Lower leg skin (tissue), 4 donors: ENCODE measurements at regions not wholly inside any gene's neighbourhood (a gene's known extent, or its start where the extent isn't known, plus 50 kb on each side); places are given as distances from the start of the nearest gene placed in this dataset.

Experiments
- DNase-seq, 2 donors: peaks; one replicate each; pipeline ENCODE4 v3.0.0-alpha.2; 2019; ENCODE audit warnings: low spot score in 2 of 2
- H3K4me3 ChIP-seq: fragments of 200-600 bp; sonication (generic); 2 replicates; pipeline ENCODE4 v1.5.1; 2017; ENCODE audit warnings: mild to moderate bottlenecking, low read depth; ENCODE audit not compliant: poor library complexity, severe bottlenecking
- POLR2A ChIP-seq, 2 donors: fragments of 450-650 bp; IDR thresholded peaks; one replicate each; pipeline ENCODE4 v1.6.1; 2016 to 2017; ENCODE audit warnings: antibody characterized with exemption in 2 of 2, mild to moderate bottlenecking in 1 of 2, moderate library complexity in 1 of 2
- WGBS, 2 donors: methylation state at CpG; one replicate each; pipeline ENCODE4 v1.1.5; 2018; 5-methylcytosine and 5-hydroxymethylcytosine counted together
- intact Hi-C: fragments of 100-400 bp; cut with DNase I; formaldehyde crosslinking; loops from one replicate; pipeline ENCODE4 v1.15.0; 2023; ENCODE audit warnings: low total_unique reads
- TF ChIP-seq, protein P1 (sequence below), 3 donors: fragments of 450-650 bp; IDR thresholded peaks; one replicate each; pipeline ENCODE4 v1.5.1; 2016; ENCODE audit warnings: antibody characterized with exemption in 3 of 3, mild to moderate bottlenecking in 3 of 3, moderate library complexity in 2 of 3

DNA sequence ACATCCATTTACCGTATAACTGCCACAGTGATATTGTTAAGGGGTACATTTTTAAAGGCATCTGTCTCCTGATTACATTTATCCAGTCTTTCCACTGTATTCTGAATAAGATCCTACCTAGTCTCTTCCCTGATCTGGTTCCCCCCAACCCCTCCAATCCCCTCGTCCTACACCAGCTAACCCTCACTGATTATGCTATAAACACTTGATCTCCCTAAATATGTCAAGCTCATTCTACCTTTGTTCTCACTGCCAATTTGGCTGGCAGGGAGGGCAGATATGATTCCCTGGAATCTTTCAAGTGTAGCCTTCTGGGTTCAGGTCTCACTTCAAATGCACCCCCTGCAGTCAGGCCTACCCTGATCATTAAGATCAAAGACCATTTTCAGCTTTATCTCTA lies 1379.8 kb upstream of the MIR17HG start:
- 73 to 74% methylated on average over 2 of the region's 2 CpGs for WGBS, 2 donors
- intact Hi-C loops = no loop called here
- TF ChIP-seq, protein P1, sequence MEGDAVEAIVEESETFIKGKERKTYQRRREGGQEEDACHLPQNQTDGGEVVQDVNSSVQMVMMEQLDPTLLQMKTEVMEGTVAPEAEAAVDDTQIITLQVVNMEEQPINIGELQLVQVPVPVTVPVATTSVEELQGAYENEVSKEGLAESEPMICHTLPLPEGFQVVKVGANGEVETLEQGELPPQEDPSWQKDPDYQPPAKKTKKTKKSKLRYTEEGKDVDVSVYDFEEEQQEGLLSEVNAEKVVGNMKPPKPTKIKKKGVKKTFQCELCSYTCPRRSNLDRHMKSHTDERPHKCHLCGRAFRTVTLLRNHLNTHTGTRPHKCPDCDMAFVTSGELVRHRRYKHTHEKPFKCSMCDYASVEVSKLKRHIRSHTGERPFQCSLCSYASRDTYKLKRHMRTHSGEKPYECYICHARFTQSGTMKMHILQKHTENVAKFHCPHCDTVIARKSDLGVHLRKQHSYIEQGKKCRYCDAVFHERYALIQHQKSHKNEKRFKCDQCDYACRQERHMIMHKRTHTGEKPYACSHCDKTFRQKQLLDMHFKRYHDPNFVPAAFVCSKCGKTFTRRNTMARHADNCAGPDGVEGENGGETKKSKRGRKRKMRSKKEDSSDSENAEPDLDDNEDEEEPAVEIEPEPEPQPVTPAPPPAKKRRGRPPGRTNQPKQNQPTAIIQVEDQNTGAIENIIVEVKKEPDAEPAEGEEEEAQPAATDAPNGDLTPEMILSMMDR (IDR thresholded peaks at IDR 0.05) = no peak
- TF ChIP-seq POLR2A (IDR thresholded peaks at IDR 0.05) = no peak
- DNase-seq = no peak
- H3K4me3 ChIP-seq = no peak overlapping the region

DNA sequence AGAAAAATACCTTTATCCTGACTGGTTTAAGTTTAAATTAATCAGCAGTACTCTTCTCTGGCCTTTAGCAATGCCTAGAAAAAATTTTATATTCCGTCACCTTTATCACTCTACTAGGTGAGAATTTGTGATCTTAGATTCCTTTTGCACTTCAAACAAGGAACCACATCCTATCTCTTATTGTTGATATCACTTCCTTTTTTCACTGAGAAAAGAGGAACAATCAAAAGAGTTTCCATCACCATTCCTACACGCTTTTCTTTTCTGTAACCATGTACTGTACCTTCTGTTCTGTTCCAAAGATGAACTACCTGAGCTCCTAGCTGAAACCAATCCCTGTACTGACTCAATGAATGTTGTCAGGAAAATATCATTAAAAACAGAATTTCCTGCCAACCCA lies 1379.0 kb upstream of the MIR17HG start:
- intact Hi-C loops = no loop called here
- no peak for DNase-seq
- WGBS, 2 donors = 41 to 44% methylated on average over 2 of the region's 2 CpGs
- no peak overlapping the region for H3K4me3 ChIP-seq
- TF ChIP-seq, protein P1 (IDR thresholded peaks at IDR 0.05) = no peak
- TF ChIP-seq POLR2A (IDR thresholded peaks at IDR 0.05) = no peak

DNA sequence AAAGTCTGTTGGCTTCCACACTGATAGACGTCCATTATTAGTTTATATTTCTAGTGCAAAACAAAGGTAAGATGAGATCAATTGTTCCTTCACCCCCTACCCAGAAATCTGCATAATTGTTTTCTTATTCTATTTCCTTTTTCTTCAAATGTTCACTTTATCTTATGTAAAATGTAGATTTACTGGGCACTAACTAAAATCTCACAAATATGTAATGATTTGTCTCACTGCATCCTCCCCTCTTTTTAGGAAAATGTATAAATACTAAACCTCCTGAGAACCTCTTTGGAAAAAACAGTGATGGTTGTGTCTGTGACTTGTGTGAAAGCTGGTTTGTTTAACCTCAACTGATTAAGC lies 1377.2 kb upstream of the MIR17HG start:
- intact Hi-C loops = no loop called here
- DNase-seq = no peak
- WGBS, 2 donors = 61 to 71% methylated on average over 1 of the region's 1 CpG
- no peak overlapping the region for H3K4me3 ChIP-seq
- TF ChIP-seq, protein P1 (IDR thresholded peaks at IDR 0.05) = no peak
- no peak for TF ChIP-seq POLR2A (IDR thresholded peaks at IDR 0.05)

DNA sequence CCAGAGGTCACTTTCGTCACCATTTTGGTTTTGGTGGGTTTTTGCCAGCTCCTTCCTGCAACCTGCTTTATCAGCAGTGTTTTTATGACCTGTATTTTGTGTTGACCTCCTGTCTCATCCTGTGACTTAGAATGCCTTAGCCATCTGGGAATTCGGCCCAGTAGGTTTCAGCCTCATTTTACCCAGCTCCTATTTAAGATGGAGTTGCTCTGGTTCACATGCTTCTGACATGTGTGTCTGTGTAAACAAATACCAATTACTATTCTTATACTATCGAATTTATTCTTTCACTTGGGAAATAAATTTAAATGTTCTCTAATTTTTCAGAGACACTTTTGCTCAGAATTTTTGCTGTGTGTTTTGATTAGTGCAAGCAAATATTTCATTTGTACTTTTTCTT lies 1370.3 kb upstream of the MIR17HG start:
- no peak for DNase-seq
- 79 to 83% methylated on average over 3 of the region's 3 CpGs for WGBS, 2 donors
- no peak overlapping the region for H3K4me3 ChIP-seq

DNA sequence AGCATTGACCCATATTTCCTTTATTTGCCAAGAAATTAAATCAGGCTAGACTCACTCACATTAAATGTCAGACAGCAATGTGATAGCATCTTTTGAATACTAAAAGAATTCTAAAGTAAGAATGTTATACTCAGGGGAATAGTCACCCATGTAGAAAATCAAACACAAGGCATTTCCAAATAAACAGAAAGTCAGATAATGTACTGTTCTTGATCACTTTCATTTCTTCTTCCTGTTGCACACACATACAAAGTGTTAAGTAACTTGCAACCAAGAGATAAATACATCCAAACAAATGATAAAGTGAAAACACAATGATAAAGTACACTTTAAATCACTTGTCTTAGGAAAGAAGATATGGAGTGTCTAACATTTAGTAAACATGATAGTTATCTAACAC lies 1366.6 kb upstream of the MIR17HG start:
- H3K4me3 ChIP-seq = no peak overlapping the region
- TF ChIP-seq POLR2A (IDR thresholded peaks at IDR 0.05) = no peak
- TF ChIP-seq, protein P1 (IDR thresholded peaks at IDR 0.05) = no peak
- intact Hi-C loops = no loop called here
- no peak for DNase-seq

More for the DNA sequence above, 1370.3 kb upstream of the MIR17HG start:
- no peak for TF ChIP-seq POLR2A (IDR thresholded peaks at IDR 0.05)
- TF ChIP-seq, protein P1 (IDR thresholded peaks at IDR 0.05) = no peak
- intact Hi-C loops = no loop called here

DNA sequence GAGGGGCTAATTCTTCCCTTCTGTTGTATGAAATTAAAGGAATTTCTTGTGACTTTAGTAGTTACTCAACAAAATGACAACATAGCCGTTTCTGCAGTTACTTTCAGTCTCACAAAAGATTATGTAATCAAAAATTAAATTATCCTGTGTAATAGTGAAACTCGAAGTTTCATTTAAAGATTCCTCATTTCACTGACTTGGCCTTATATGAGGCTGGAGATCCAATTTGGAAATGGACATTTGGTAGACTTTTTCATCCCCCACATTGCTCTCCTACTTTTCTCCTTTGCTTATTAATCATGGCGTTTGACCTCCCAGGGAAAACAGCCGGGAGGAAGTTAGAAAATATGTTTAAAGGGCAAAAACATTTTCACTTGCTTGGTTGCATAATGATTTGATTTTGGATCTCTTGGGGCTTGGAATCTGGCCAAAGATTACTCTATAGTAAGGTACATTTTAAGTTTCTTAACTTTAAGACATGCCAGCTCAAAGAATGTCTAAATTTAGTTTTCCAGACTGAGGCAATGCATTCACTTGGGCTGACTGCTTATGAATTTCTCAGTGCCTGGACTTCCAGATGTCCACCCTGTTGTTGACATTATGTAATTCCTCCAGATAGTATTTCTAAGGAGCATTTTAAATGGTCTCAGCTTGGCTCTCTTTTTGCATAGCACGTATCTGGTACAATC lies 1364.9 kb upstream of the MIR17HG start:
- WGBS, 2 donors = 22 to 24% methylated on average over 5 of the region's 5 CpGs
- no peak overlapping the region for H3K4me3 ChIP-seq
- DNase-seq = no peak
- TF ChIP-seq, protein P1 (IDR thresholded peaks at IDR 0.05) = no peak
- TF ChIP-seq POLR2A (IDR thresholded peaks at IDR 0.05) = no peak
- intact Hi-C loops = no loop called here
